Osteocyte (in vitro differentiated cells): ENCODE measurements at regions not wholly inside any gene's neighbourhood (a gene's known extent, or its start where the extent isn't known, plus 50 kb on each side); places are given as distances from the start of the nearest gene placed in this dataset.
A peak's percentile ranks its signal among the peaks of the same experiment; 100 is the strongest.
"Not testable (repeated sequence)": the region's sequence is repeated elsewhere in the genome, so short reads cannot be mapped to it uniquely, and the experiment has no call there.

Source experiments
- DNase-seq: peaks from one replicate; pipeline ENCODE4 v3.0.0; 2021; ENCODE audit warnings: mixed read lengths; ENCODE audit not compliant: unreplicated experiment; ENCODE audit errors: extremely low spot score
- H3K27ac Mint-ChIP-seq: one replicate; pipeline ENCODE4 v1.8.0; 2021; ENCODE audit warnings: mild to moderate bottlenecking, mixed read lengths; ENCODE audit not compliant: unreplicated experiment
- H3K27me3 Mint-ChIP-seq: one replicate; pipeline ENCODE4 v1.8.0; 2021; ENCODE audit warnings: mixed read lengths; ENCODE audit not compliant: unreplicated experiment
- H3K36me3 Mint-ChIP-seq: one replicate; pipeline ENCODE4 v1.8.0; 2021; ENCODE audit warnings: mixed read lengths; ENCODE audit not compliant: unreplicated experiment
- H3K4me1 Mint-ChIP-seq: one replicate; pipeline ENCODE4 v1.8.0; 2021; ENCODE audit warnings: mixed read lengths; ENCODE audit not compliant: unreplicated experiment
- H3K4me3 Mint-ChIP-seq: one replicate; pipeline ENCODE4 v1.8.0; 2021; ENCODE audit warnings: mild to moderate bottlenecking, moderate library complexity, mixed read lengths; ENCODE audit not compliant: unreplicated experiment
- H3K9me3 Mint-ChIP-seq: one replicate; pipeline ENCODE4 v1.8.0; 2021; ENCODE audit warnings: mixed read lengths; ENCODE audit not compliant: unreplicated experiment
- CTCF ChIP-seq: fragments of 200-600 bp; sonication (generic); IDR thresholded peaks from 2 replicates; pipeline ENCODE4 v1.5.0; 2021; ENCODE audit warnings: antibody characterized with exemption, mild to moderate bottlenecking, moderate library complexity

- peaks cover 12% of the 10 kb centered on the region for H3K4me1 Mint-ChIP-seq
- peaks cover 4% of the 10 kb centered on the region for H3K27me3 Mint-ChIP-seq
- no peak overlapping the region for H3K27ac Mint-ChIP-seq
- no peaks in the 10 kb centered on the region for H3K9me3 Mint-ChIP-seq
- TF ChIP-seq CTCF, result no peak
- no peak for DNase-seq
- H3K36me3 Mint-ChIP-seq, result no peaks in the 10 kb centered on the region
- H3K4me3 Mint-ChIP-seq, result no peak overlapping the region
Measured at GRCh38 chr11:119586181-119586580, 142.8 kb downstream of the NECTIN1 start.

GRCh38 chr11:119585043-119585781, 143.8 kb downstream of the NECTIN1 start:
- H3K9me3 Mint-ChIP-seq, result no peaks in the 10 kb centered on the region
- H3K27ac Mint-ChIP-seq, result no peak overlapping the region
- peaks cover 4% of the 10 kb centered on the region for H3K27me3 Mint-ChIP-seq
- peaks cover 12% of the 10 kb centered on the region for H3K4me1 Mint-ChIP-seq
- no peak for TF ChIP-seq CTCF
- peak overlapping the region; percentile 76 for H3K4me3 Mint-ChIP-seq
- no peak for DNase-seq
- H3K36me3 Mint-ChIP-seq, result no peaks in the 10 kb centered on the region

- peak overlapping the region; percentile 76 for H3K4me3 Mint-ChIP-seq
- TF ChIP-seq CTCF, result no peak
- DNase-seq, result no peak
- no peak overlapping the region for H3K27ac Mint-ChIP-seq
- H3K27me3 Mint-ChIP-seq, result peaks cover 4% of the 10 kb centered on the region
- H3K4me1 Mint-ChIP-seq, result peaks cover 12% of the 10 kb centered on the region
- H3K36me3 Mint-ChIP-seq, result no peaks in the 10 kb centered on the region
- no peaks in the 10 kb centered on the region for H3K9me3 Mint-ChIP-seq
Measured at GRCh38 chr11:119584193-119585042, 144.6 kb downstream of the NECTIN1 start.

- H3K27me3 Mint-ChIP-seq, result peaks cover 4% of the 10 kb centered on the region
- no peak for DNase-seq
- H3K36me3 Mint-ChIP-seq, result no peaks in the 10 kb centered on the region
- H3K4me1 Mint-ChIP-seq, result peaks cover 12% of the 10 kb centered on the region
- H3K4me3 Mint-ChIP-seq, result no peak overlapping the region
- no peaks in the 10 kb centered on the region for H3K9me3 Mint-ChIP-seq
- TF ChIP-seq CTCF, result no peak
- no peak overlapping the region for H3K27ac Mint-ChIP-seq
Measured at GRCh38 chr11:119583585-119583984, 145.4 kb downstream of the NECTIN1 start.

- not testable (repeated sequence) for H3K27ac Mint-ChIP-seq, H3K36me3 Mint-ChIP-seq, DNase-seq, H3K4me3 Mint-ChIP-seq, H3K9me3 Mint-ChIP-seq
- H3K27me3 Mint-ChIP-seq, result peaks cover 18% of the 10 kb centered on the region
- peaks cover 12% of the 10 kb centered on the region for H3K4me1 Mint-ChIP-seq
Measured at GRCh38 chr11:119581396-119581795, 147.6 kb downstream of the NECTIN1 start.
